HG03457 (cell line): ENCODE measurements at regions not wholly inside any gene's neighbourhood (a gene's known extent, or its start where the extent isn't known, plus 50 kb on each side); places are given as distances from the start of the nearest gene placed in this dataset.
A peak's percentile ranks its signal among the peaks of the same experiment; 100 is the strongest.
"Not testable (repeated sequence)": the region's sequence is repeated elsewhere in the genome, so short reads cannot be mapped to it uniquely, and the experiment has no call there.

ENCODE experiments used
- ATAC-seq: cut with Tn5 transposase; IDR thresholded peaks from one replicate; pipeline ENCODE4 v1.9.1; 2021; ENCODE audit warnings: moderate number of reproducible peaks; ENCODE audit not compliant: unreplicated experiment

GRCh38 chr5:118506217-118506852, 482.0 kb downstream of the DTWD2 start:
- peak; percentile 98 for ATAC-seq

DNA sequence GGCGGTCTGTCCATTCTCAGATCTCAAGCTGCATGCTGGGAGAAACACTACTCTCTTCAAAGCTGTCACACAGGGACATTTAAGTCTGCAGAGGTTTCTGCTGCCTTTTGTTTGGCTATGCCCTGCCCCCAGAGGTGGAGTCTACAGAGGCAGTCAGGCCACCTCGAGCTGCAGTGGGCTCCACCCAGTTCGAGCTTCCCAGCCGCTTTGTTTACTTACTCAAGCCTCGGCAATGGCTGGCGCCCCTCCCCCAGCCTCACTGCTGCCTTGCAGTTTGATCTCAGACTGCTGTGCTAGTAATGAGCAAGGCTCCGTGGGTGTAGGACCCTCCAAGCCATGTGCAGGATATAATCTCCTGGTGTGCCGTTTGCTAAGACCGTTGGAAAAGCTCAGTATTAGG, 486.1 kb downstream of the DTWD2 start:
- ATAC-seq = not testable (repeated sequence)

- no peak for ATAC-seq
These were observed 497.0 kb downstream of the DTWD2 start for GRCh38 chr5:118491351-118491750.

DNA sequence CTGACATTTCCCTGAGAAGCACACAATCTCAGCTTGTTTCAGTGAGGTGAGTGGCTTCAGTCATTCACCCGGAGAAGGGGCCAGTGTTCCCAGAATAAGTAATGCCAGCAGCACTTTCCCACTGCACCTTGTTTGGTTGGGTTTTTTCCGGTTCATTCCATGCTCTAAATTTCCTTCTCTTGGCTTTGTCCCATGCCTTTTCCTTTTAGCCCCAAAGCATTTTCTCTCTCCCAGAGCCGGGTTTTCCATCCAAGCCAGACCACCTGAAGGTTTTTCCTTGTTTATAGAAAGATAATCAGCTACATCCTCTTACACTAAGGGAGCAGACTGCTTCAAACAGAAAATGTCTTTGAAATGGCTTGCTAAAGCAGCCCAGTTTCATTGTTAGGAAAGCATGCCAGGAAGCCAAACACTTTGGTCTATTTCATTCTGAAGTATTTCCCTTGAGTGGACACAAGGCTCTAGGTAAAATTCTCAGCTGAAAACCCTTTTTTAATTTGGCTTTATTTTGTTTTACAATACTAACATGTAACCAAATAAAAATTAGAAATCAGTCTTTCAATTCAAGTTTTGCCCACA, 501.6 kb downstream of the DTWD2 start:
- no peak for ATAC-seq

DNA sequence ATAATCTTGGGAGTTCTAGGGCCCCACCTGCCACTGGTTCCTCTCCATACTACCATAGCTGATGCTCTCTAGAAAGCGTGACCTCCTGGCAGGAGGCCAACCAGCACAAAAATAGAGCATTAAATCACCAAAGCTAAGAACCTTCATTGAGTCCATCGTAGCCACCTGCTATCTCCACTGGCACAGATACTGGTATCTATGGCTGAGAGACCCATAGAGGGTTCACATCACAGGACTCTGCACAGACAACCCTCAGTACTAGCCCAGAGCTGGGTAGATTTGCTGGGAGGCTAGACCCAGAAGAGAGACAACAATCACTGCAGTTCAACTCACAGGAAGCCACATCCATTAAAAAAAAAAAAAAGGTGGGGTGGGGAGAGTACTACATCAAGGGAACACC, 509.1 kb downstream of the DTWD2 start:
- no peak for ATAC-seq

GRCh38 chr5:118478852-118479251, 509.5 kb downstream of the DTWD2 start:
- ATAC-seq = no peak

DNA sequence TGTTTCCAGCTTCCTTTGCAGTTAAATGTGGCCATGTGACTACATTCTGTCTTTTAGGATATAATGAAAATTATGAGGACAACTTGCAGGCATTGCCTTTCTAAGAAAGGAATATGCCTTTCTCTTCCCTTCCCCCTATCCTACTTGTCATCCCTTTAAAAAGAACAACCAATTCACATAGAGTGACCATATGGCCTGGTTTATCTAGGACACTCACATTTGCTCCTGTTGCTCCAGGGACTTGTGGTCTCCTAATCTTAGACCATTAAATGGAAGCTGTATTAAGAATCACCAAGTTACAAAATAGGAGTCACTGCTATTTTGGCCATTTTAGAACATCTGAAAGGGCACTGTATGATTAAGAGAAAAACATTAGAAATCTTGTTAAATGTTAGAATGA, 520.3 kb downstream of the DTWD2 start:
- no peak for ATAC-seq

DNA sequence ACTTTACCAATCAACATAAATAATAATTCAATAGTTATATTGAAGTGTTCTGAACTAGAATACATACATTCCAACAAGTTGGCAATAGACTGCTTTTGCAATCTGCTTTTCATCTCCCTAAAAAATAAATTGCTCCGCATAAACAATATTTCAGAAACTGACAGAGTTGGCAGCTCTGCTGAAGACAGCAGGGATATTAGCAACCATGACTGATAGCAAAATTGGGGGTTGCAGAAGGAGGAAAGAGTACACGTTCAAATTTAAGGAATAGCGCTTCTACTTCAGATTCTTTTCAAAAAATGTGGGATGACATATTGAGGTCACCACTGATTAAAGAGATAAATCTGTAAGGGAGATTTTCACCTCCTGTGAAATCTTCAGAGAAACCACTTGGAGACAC, 521.2 kb downstream of the DTWD2 start:
- no peak for ATAC-seq

DNA sequence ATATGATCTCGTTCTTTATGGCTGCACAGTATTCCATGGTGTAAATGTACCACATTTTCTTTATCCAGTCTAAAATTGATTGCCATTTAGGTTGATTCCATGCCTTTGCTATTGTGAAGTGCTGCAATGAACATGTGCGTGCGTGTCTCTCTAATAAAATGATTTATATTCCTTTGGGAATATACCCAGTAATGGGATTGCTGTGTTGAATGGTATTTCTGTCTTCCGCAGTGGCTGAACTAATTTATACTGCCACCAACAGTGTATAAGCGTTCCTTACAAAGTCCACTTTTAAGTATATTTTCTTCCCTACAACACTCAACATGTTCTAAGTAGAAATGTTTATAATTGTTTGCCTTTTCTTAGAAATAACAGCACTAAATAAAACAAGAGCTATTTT, 521.9 kb downstream of the DTWD2 start:
- ATAC-seq = no peak

- not testable (repeated sequence) for ATAC-seq
These were observed 526.1 kb downstream of the DTWD2 start for GRCh38 chr5:118462276-118462675.

DNA sequence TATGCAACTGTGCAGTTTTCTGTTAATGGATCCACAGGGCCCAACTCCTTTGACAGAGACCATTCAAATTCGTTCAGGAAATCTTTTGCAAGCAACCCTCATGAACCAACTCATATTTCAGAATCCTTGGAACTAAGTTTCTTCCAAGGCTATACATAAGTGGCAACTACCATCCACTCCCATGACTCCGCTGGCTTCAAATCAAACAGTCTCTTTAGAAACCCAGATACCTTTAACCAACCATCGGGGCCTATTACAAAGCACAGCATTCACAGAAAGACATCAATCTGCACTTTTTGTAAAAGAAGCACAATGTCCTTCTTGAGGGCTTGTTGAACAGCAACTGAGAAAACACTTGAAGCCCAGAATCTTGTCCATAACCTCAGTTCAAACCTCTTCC, 526.9 kb downstream of the DTWD2 start:
- no peak for ATAC-seq

DNA sequence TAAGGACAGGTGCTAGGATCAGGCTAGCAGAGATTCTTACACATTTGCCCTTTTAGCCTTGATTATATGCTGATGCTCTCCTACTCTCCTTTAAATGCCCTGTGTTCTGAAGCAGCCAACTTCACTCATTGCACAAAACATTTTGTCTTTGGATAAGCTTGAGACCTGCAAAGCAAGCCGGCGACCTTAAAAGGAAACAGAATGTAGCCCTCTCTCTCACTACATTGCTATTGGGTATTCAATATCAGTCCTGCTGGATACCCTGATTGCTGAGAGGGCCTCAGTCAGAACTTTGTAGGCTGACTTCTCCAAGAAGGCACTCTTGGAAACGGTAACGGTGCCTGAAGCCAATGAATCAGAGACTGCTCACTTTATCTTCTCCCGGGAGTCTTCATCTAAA, 528.9 kb downstream of the DTWD2 start:
- ATAC-seq = no peak

DNA sequence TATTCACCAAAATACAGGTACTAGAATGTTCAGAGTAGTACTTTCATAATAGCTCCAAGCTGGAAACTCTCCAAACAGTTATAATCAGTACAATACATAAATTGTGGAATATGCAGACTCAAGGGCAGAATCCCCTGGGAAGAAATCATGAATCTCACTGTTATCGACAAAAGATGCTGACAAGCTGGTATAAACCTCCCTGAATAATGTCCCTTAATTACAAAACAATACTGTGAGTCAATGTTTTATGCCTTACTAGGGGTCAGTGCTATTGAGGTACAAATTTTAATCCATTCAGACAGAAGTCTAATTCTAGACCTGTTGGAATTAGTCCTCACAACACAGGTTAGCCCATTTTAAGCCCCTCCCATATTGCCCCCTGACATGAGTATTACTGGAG, 532.3 kb downstream of the DTWD2 start:
- no peak for ATAC-seq

DNA sequence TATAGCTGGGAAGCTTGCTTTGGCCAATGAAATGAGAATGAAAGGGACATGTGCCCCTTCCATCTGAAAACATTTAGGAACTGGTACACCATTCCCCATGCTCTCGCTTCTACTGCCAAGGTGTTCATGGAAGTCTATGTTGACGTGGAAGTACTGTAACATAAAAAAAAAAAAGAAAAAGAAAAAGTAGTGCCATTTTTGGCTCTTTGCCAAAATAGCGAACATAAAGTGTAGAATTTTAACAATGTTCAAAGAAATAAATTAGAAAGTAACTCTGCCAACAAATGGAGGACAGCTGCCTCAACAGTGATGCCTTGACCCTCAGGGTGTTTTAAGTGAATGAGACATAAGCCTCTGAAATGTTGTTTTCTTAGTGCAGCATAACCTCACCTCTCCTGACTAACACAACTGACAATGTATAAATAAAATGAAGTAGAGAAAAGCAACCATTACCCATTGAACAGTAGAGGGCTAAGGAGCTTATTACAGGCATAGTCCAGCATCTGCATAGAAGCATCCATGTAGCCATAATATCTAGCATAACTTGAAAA, 536.6 kb downstream of the DTWD2 start:
- ATAC-seq = no peak

DNA sequence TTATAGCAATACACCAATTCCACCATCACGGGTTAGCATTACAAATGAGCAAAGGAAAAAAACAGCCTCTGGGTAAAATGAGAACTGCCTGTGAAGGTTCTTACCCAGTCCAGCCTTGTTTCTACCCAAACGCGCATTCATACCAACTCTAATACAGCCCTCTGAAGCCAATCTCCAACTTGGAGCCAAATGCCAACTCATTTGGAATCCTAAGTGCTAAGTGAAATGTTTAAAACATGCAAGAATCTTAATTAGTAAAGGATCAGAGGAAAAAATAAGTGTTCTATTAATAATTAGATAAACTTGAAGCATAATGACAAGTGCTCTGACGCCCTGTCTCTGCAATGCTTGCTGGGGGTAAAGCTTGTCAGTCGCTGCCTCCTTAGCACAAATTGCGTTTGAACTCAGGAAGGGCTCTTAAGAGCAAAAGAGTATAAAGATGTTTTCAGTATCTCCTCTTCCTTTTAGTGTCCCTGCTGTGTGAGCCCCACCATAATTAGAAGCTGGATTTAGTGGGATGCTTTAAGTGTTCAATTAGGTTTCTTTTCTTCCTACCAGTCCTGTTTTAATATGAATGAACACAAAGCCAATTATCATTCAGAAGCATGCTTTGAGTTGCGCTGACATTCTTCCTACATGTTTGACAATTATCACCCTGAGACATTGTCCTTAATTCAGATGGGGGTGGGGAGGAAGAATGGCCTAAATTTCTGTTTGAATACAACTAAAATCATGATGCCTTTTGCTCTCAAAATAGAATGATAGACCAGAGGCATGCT, 537.6 kb downstream of the DTWD2 start:
- ATAC-seq = no peak

DNA sequence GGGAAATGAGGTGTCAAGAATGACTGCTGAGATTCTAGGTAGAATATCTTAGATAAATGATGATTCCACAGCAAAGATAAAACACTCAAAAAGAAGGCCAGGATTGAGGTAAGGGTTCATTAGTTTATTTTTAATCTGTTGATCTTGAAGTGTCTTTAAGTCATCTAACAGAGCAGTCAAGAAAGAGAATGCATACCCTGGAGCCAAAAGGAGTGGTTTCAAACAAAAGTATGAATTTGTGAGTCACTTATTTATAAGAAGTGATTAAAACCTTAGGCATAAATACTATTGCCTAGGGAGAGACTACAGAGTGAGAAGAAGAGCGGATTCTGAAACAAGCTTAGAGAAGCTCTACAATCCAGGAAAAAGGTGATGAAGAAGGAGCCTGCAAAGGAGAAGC, 541.0 kb downstream of the DTWD2 start:
- ATAC-seq = no peak

GRCh38 chr5:118441956-118442355, 546.4 kb downstream of the DTWD2 start:
- no peak for ATAC-seq

DNA sequence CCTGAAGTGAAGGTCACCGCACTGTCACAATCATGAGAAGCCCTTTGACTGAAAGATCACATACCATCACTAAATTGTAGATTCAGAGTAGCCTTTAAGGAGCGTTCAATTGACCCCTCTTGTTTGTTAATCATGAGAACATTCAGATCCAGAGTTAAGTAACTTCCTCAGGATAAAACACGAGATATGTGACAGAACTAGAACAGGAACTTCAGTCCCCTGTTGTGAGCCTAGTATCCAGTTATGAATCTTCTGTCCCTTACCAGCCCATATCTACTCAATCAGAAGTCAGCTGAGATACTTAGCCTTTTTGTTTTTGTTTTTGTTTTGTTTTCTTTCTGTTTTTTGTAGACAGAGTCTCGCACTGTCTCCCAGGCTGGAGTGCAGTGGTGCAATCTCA, 547.3 kb downstream of the DTWD2 start:
- no peak for ATAC-seq

DNA sequence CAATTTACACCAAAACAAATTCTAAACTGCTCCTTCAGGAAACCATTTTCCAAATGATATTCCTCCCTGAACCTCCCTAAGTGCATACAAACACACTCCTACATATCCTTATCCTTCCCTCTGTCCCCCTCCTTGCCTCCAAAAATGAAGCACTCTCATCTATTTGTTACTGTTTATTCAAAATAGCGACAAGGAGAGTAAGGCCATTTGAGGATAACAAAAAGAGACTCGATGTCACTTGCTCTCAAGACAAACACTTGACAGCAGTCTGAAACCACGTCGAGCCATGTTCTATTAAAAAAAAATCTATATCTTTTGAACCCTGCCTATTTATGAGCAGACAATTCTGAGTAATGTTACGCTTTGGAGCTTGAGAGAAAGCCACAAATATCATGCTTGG, 547.9 kb downstream of the DTWD2 start:
- no peak for ATAC-seq

DNA sequence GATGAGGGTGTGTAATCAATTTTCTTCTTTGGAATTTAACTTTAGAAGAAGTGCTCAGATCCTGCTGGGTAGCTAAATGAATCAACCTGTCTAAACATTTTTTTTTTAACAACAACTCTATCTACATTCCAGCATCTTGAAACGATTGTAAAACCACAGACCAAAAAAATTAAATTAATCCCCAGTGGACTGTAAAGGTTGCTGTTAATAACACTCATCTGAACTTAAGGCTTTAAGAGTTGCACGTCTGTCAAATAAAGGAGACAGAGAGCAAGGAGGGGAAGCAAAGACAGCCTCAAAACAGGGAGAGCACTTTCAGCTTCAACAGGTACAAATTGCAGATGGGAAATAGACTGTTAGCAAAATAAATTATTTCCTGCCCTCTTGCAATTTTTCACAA, 548.5 kb downstream of the DTWD2 start:
- no peak for ATAC-seq

- no peak for ATAC-seq
These were observed 553.2 kb downstream of the DTWD2 start for GRCh38 chr5:118435131-118435530.

DNA sequence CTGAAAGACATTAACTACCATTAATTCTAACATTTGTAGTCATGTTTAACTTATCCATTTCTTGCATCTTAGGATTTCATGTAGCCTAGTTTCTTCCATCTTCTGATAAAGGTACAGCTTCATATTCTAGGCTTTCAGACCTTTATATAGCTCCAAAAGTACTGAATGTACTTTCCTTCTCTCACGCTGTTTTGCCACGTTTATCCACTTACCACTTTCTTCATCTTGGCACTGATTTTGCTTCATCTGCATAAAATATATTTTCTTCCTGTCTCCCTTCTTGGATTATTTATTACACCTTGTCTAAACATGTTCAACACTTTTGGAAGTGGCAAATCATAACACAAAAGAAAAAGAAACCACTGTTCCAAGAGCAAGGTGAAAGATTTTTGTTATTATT, 553.8 kb downstream of the DTWD2 start:
- ATAC-seq = no peak
